Retina (tissue), 1 donor: ENCODE measurements at regions not wholly inside any gene's neighbourhood (a gene's known extent, or its start where the extent isn't known, plus 50 kb on each side); places are given as distances from the start of the nearest gene placed in this dataset.

Experiments used
- DNase-seq: peaks from one replicate; pipeline ENCODE4 v3.0.0-alpha.2; 2016

DNA sequence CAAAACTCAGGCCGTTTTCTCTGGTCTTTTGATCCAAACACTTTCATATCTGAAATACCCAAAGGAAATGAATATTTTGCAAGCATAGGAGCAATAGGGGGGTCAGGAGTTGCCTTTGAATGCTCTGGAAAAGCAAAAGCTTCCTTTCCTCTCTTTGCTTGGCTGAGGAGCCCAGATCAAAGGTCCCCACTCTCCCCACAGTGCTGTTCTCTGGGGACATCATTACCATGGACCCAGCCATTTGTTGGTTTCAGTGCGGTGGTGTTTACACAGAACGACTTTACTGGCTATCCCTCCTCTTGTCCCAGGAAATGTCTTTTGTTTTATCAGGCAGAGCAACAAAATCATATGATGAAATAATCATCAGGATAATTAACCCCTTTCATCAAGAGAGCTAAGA is 1089.1 kb downstream of the TBC1D22A start:
- DNase-seq: no peak

DNA sequence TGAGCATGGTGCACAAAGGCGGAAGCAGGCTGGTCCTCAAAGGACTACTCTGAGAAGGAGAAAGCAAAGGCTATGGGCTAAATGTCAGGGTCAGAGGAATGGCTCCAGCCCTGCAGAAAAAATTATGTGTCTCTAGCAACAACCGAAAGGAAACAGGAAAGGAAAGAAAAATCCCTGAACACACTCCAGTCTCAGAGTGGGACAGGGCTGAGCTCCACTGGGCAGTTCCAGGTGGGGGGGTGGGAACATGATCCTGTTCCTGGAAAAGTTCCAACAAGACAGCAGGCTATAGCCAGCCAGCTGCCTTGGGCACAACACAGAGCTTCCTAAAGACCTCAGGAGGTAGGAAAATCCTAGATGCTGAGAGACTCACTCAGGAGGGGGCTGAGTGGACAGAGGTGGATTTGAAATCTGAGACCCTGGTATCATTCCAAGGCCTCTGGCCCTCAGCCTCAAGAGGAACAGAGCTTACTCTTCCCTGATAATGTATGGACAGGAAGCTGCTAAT is 1088.2 kb downstream of the TBC1D22A start:
- DNase-seq: peak; percentile 34

DNA sequence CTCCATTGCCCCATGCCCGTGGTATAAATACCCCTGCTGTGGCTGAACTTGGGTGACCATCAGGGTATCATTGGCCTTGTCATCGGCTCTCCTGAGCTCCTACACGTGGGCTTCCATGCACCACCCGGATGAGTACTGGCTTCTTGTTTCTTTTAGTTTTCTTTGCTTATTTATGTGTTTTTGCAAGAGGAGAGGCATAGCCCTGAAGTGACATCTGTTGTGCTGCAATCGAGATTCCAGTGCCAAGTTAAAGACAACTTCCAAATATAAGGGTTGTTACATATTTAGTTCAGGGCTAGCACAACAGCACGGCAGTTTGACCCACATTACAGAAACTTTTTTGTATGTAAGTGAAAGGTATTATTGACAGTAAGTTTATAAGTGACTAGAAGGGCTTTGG is 1087.1 kb downstream of the TBC1D22A start:
- no peak for DNase-seq

DNA sequence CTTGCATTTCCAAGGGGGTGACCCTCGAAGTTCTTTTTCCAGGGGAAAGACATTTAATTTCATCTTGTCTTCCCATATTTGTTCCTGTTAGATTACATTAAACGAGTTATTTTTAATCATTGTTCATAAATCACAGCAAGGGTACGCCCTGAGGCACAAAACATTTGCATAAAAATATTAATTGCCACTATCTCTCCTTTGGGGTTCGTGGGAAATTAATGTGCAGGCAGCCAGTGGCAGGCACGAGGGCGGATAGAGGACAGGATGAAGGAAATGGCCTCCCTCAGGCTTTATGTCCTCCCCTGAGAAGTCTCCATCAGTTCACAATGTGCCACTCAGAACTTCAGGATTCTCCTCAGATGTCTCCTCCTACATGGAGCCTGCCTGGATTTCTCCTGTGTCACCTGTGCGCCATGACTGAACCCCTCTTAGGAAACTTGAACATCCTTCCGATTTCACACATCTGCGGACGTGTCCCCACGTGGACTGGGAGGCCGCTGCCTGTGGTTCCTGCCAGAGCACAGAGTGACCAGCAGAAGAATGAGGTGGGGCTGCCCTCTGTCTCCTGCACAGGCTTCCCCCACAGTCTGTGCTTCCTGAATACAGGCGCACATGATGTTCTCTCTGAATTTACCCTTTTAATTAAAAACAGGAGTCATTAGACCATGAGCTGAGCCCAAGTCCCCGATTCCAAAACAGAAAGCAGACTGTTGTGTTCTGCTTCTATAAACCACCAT is 1085.9 kb downstream of the TBC1D22A start:
- DNase-seq: no peak

DNA sequence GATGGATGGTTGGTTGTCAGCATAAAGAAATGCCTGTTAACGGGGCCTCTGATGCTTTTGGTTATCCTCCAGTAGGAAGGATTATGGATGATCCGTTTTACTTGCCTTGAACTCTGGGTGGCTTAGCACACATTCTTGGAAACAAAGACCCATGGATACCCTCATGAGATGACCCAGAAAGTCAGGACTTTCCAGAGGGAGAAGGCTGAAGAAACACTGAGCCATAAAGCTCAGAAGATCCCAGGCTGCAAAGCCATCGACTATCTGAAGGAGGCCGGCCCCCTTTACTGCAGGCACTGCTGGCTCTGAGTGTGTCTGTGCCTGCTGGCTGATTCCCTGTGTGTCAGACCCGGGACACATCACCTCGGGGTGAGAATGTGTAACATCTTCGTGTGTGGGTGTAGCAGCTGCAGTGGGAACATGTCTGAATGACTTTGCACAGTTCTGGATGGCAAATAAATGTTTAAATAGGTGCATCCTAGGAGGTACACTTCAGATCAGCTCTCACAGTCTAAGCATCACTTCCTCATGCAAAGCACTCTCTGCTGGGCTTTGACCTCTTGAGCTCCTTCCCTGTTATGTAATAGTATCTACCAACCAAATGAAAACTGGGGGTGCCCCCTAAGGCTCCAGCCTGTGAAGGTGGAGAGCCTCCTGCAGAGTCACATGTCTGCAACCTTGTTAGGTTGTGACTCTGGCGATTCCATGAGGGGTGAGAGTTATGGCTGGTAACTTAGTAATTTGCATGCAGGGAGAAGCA is 1084.9 kb downstream of the TBC1D22A start:
- peak; percentile 38 for DNase-seq

DNA sequence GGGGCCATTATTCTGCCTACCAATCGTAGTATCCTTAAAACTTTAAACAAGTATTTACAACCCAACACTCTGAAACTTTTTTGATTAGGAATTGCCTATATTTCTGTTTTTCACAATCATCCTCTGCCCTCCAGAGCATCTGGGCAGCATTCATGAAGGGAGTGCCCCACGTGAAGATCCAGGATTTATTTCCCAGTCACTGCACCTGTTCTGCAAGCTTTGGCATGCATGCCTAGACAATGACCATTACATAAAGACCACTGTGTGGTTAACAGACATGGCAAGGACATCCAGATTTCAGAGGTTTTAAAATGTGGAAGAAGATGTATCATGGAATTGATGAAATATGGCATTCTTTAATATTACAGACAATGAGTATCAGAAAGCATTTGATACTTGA is 1083.8 kb downstream of the TBC1D22A start:
- DNase-seq: no peak

DNA sequence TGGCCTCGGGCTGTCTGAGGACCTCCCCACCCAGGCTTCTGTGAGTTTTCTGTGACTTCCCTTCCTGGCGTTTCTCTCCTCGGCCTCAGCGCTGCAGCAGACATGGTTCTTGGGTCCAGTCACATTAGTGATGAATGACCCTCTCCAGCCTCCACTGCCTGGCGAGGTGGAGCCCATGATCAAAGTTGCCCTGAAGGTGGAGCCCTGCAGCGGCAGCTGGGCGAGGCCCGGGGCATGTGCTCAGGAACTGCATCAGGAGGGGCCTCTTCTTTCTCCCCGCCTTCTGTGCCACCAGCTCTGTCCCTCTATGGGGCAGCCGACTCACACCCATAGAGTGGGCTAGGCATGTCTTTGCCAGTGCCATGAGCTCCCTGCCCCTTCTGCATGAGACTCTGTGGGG is 1079.7 kb downstream of the TBC1D22A start:
- no peak for DNase-seq

DNA sequence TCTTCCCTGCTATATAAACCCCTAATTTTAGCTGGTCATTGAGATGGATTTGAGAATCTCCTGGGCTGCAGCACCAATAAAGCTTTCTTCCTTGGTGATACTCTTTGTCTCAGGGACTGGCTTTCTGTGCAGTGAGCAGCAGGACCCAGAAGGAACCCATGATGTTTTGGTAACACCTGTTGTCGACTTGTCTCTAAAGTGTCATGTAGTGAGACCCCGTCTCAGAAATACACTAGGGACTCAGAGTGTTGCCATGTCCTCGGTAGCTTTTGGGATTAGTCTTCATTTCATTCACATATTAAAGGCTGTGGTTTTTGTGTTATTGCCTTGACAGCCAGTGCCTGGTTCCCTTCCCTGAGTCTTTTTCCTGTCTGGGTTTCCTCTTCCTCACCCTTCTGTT is 1078.7 kb downstream of the TBC1D22A start:
- no peak for DNase-seq

DNA sequence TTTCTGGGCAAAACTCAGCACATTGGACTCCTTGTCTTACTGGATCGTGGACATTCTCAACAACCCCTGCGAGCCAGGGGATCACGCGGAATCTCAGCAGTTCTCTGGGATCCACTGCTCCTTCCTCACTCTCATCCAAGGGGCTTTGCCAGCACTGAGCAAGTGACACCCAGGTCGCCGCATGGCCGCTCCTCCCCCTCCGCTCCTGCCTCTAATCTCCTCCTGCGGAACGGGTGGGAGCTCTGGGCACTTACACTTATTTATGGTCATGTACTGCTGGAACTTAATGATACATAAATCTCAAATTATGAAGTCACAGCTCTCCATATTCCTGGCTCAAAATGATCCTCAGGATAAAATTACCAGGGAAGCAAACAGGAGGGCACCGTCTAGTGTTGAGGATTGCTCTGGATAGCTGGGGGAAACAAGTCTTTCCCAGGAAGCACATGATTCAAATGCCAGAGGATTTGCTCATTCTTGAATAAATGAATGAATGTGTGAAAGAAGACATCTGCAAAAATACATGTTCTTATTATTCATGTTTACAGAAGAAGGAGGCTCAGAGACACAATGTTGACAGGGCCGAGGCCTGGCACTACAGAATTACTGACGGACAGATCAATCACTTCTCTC is 1077.3 kb downstream of the TBC1D22A start:
- DNase-seq: no peak

DNA sequence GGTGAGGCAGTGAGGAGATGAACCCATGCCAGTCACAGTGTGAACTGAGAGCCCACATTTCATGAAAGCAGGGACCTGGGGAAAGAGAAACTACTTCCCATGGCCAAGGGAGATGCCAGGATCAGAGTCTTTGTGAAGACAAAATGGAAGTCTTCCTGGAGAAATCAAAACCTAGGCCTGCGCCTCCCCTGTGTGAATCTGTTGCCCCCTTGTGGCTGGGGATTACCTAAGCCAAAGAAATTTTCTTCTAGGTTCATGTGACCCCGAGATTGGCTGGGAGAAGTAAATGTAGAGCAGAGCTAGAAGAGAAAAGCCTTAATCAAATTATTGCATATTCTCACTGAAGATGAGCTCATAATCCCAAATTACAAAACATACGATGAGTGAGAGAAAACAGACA is 1075.3 kb downstream of the TBC1D22A start:
- no peak for DNase-seq

DNA sequence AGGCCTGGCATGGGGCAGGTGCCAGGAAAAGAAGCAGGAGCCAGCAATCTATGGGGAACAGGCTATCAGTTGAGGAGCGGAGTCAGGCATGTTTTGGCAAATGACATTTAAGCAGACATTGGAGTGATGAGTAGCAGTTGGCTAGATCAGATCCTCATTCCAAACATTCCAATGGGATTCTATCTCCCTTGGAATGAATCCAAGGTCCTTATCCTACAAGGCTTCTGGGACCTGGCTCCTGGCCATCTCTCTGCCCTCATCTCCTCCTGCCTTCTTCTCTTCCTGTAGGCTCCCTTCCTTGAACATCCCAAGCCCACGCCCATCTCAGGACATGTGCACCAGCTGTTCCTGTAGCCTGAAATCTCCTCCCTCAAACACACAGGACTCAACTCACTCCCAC is 1074.5 kb downstream of the TBC1D22A start:
- no peak for DNase-seq

DNA sequence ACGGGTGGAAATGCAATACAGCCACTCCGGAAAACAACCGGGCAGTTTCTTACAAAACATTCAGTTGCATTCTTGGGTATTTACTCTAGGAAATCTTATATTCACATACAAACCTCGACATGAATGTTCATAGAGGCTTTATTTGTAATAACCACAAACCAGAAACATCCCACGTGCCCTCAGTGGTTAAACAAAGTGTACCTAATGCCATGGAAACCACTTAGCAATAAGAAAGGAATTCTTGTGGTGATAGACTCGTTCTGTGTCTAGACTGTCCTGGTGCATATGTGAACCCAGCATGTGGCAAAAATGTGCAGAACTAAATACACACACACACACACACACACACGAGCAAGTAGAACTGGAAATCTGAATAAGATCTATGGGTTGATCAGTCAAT is 1073.3 kb downstream of the TBC1D22A start:
- DNase-seq: no peak

DNA sequence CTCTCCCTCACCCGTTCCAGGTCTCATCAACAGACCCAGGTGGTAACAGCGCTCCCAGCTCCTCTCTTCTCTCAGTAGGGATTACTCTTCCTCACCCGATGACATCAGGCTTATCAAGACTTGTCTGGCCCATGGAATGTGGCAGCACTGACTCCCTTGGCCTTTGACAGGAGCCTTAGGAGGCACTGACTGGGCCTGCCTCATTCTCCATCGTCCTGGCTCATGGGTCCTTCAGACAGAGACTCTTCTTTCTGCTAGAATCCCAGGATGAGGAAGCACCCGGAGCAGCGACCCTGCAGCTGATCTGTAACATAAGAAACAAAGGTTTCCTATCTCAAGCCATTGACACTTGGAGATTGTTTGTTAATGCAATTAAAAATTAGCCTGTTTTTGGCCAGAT is 1063.6 kb downstream of the TBC1D22A start:
- DNase-seq: no peak

DNA sequence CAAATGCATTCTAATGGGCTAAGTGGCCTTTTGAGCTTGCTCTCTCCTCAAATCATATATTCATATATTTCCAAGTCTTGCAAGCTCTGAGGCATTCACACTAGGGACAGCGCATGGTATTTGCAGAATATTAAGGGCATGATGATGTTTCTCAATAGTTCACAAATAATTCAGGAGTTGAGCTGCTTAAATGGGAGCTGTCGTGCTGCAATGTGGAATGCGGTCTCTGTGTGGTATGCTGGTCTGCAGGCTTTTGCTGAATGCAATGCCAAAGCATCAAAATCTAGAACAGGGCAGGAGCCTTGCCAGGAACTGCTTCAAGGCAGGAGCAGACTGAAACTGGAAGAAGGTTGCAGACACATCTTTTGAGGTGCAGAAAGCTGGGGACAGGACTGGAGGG is 1060.0 kb downstream of the TBC1D22A start:
- no peak for DNase-seq

DNA sequence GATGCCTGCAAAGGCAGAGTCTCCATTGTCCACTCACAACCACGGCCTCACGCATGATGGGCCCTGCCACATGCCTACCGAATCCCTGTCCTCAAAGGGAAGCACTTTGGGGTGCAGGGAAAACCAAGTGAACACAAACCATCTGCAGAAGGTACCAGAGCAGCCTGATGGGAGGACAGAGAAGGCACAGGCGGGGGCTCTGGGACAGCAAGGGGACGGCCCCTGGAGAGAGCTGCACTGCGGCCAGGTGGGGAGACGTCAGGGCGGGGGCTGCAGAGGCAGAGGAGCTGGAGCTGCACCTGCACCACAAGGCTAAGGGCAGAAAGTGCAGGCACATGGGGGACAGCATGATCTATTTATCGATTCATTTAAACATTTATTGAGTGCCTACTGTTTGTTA is 1056.0 kb downstream of the TBC1D22A start:
- DNase-seq: no peak

DNA sequence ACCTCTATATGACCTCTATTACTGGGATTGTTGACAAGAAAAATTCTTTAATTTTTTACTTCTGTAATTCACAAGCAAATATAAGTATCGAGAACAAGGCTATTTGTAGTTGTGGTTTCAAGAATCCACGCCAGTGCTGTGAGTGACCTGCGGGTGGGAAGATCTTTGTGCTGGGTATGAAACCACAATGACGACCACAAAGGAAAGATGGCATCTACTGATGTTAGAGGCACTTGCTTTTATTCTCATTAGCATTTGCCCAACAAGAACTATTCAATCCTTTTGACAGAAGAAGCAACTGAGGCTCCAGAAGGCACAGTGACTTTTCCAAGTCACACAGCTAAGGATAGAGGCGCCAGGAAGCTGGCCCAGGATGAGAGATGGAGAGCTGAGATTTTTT is 1054.9 kb downstream of the TBC1D22A start:
- no peak for DNase-seq

DNA sequence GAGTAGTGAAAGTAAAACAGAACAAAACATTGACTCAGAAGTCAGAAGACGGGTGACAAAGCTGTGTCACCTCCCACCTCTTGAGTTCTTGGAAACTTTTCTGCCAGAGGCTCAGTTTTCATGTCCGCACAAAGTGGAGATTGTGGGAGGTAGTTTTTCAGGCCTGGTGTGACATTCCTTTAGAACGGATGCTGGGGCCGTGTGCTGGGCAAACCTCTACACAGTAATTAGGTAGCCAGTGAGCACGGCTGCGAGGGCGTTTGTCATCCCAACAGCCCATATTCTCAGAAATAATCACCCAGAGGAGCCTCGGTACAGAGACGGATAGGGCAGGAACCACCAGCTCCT is 1054.4 kb downstream of the TBC1D22A start:
- no peak for DNase-seq

DNA sequence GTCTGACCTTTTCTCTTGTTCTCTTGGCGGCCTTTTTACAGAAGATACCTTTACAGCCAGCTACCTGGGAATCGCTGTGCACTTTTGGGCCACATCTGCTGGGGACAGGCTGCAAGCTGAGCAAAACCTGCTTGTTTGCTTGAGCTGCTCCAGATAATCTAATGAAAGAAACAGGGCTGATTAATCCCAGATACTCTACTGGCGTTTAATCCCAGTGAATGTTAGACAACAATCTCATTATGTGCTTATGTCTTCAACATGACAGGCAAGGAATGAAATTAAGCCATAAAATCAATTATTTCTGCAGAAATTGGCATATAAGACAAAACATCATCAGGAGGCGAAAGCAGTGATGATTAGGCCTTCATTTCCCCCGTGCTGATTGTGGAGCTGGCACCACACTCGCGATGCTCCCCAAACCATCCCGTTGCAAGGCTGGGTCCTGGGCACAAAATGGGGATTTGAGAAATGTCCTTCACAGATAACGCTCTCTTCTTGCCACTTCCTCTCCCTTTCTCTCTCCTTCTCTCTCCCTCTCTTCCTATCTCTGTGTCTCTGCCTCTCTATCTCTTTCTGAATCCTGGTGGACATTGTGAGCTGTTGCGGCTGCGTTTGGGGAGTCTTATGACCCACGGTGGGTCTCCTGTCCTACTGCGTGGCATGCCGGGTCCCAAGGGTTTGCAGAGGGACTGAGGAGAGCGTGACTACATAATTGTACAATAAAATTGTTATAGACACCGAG is 1053.8 kb downstream of the TBC1D22A start:
- DNase-seq: no peak

DNA sequence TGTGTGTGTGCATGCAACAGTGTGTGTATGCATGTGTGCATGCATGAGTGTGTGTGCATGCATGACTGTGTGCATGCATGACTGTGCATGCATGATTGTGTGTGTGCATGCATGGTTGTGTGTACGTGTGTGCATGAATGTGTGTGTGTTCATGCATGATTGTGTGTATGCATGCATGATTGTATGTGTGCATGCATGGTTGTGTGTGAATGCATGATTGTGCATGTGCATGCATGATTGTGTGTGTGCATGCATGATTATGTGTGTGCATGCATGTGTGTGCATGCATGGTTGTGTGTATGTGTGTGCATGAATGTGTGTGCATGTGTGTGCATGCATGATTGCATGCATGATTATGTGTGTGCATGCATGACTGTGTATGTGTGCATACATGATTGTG is 1052.0 kb downstream of the TBC1D22A start:
- no peak for DNase-seq

DNA sequence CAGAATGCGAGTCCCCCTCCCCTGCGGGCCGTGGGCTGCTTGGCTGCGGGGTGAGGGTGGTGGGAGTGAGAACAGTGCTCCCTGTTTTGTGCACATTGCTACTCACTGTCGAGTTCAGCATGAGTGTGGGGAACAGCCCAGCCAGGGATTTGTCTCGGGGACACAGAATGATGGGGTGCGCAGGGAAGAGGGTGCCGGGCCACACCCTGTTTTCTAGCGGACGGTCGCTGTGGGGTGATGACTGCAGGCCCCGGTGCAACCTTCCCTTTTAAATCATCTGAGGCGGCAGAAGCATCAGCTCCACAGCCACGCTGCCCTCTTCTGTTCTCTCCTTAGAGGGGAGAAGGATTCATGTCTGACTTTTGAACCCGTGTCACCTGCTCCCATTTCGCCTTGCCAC is 1051.2 kb downstream of the TBC1D22A start:
- DNase-seq: no peak

DNA sequence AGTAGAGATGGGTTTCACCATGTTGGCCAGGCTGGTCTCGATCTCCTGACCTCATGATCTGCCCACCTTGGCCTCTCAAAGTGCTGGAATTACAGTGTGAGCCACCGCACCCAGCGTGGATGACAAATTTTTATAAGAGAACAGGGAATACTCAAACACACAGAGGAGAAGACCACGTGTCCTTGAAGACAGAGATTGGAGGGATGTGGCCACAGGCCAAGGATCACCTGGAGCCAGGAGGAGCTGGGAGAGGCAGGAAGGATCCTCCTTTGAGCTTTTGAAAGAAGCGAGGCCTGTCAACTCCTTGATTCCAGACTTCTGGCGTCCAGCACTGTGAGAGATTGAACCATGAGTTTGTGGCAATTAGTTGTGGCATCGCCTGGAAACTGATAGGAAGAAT is 1049.5 kb downstream of the TBC1D22A start:
- no peak for DNase-seq

DNA sequence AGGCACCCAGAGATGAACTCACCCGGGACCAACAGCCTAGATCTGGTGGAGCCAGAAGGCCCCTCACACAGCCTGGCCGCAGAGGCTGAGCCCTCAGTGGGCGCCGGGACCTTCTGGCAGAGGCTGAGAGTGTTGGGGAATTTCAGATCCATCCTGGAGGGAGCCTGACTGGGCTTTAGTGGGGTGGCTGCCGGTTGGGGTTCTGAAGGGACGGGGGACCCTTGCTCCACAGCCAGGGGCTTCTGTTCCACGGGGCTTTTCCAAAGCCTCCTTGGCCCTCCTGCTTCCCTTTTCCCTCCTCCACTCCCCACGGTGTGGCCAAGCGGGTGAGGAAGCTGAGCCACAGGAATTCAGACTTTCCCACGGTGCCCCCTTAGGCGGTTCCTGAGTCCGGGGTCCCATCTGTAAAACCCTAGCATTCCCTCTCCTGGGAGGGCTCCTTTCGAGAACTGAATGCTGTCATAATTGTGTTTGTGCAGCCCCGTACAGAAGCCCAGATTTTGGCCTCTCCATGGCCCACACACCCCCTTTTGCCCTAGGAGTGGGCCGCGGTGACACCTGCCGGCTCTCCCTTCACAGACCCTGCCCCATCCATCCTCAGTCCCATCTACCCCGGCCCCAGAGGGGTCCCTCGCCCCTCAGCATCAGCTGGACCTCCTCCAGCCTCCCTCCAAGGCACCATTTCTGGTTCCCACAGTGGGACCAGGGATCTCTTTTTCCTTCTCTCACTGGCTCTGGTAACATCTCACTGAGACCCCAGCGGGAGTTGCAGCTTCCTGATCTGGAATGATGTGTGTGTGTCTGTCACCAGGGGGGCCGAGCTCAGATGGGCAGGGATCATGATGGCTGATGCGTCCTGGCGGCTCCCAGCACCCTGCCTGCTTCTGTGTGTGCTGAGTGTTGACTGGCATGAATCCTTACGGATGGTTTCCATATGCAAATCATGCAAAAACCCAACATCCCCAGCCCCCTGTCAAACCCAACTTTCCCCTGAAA is 1048.4 kb downstream of the TBC1D22A start:
- peak; percentile 62 for DNase-seq
